C4-2B (cell line): ENCODE measurements at regions not wholly inside any gene's neighbourhood (a gene's known extent, or its start where the extent isn't known, plus 50 kb on each side); places are given as distances from the start of the nearest gene placed in this dataset.

ENCODE experiments used
- ZFX ChIP-seq: fragments of 450-650 bp; IDR thresholded peaks from 2 replicates; pipeline ENCODE4 v1.6.1; 2017
- TF ChIP-seq, protein P1 (sequence below): fragments of 450-650 bp; conservative IDR thresholded peaks from 2 replicates; pipeline ENCODE4 v1.5.1; 2017; ENCODE audit warnings: mild to moderate bottlenecking

DNA sequence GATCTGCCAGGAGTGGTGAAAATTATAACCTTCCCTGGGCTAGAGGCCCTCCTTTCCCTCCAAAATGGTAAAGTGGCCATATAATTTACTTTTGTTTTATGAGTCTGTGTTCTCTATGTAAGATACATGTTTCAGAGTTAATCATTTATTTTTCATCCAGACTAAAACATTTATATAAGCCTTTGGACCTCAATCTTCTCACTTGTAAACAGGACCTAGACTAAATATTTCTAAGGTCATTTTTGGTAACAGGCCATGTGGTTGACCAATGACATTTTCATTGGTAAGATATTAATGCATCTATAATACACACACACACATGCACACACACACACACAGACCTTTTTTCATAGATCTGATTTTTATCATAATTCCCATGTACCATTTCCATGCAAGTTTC is 79.7 kb upstream of the KCTD1 start:
- TF ChIP-seq, protein P1, sequence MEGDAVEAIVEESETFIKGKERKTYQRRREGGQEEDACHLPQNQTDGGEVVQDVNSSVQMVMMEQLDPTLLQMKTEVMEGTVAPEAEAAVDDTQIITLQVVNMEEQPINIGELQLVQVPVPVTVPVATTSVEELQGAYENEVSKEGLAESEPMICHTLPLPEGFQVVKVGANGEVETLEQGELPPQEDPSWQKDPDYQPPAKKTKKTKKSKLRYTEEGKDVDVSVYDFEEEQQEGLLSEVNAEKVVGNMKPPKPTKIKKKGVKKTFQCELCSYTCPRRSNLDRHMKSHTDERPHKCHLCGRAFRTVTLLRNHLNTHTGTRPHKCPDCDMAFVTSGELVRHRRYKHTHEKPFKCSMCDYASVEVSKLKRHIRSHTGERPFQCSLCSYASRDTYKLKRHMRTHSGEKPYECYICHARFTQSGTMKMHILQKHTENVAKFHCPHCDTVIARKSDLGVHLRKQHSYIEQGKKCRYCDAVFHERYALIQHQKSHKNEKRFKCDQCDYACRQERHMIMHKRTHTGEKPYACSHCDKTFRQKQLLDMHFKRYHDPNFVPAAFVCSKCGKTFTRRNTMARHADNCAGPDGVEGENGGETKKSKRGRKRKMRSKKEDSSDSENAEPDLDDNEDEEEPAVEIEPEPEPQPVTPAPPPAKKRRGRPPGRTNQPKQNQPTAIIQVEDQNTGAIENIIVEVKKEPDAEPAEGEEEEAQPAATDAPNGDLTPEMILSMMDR: no peak
- TF ChIP-seq ZFX: no peak
